Heart left ventricle (tissue), 16 donors: ENCODE measurements at regions not wholly inside any gene's neighbourhood (a gene's known extent, or its start where the extent isn't known, plus 50 kb on each side); places are given as distances from the start of the nearest gene placed in this dataset.

Experiments used
- ATAC-seq, 4 donors: fragments of 200-7000 bp; cut with Tn5 transposase; one replicate each; pipeline ENCODE4 v1.9.1; 2020 to 2022; ENCODE audit warnings: moderate library complexity in 4 of 4, mild to moderate bottlenecking in 3 of 4, moderate number of reproducible peaks in 1 of 4
- DNase-seq, 5 donors: peaks; one replicate each; pipeline ENCODE4 v3.0.0-alpha.2; 2020
- H3K27ac ChIP-seq, 12 donors: fragments of 200-600 bp; sonication (generic) in 4 of 12; one replicate each; pipeline versions ENCODE4 v1.5.0 to v1.8.0; 2016 to 2022; ENCODE audit warnings: mild to moderate bottlenecking in 2 of 12
- H3K27me3 ChIP-seq, 9 donors: fragments of 200-600 bp; sonication (generic) in 2 of 9; one replicate each; pipeline versions ENCODE4 v1.5.1 to v1.8.0; 2016 to 2022; ENCODE audit warnings: mild to moderate bottlenecking in 3 of 9
- H3K36me3 ChIP-seq, 9 donors: fragments of 200-600 bp; sonication (generic) in 2 of 9; one replicate each; pipeline versions ENCODE4 v1.5.0 to v1.8.0; 2018 to 2022; ENCODE audit warnings: mild to moderate bottlenecking in 2 of 9
- H3K4me1 ChIP-seq, 12 donors: fragments of 200-600 bp; sonication (generic) in 4 of 12; one replicate each; pipeline versions ENCODE4 v1.5.0 to v1.8.0; 2016 to 2022; ENCODE audit warnings: mild to moderate bottlenecking in 3 of 12
- H3K4me3 ChIP-seq, 12 donors: fragments of 200-600 bp; sonication (generic) in 4 of 12; one replicate each; pipeline versions ENCODE4 v1.5.0 to v1.8.0; 2017 to 2022; ENCODE audit warnings: mild to moderate bottlenecking in 9 of 12, moderate library complexity in 4 of 12
- H3K9me3 ChIP-seq, 12 donors: fragments of 200-600 bp; sonication (generic) in 4 of 12; one replicate each; pipeline versions ENCODE4 v1.5.0 to v1.8.0; 2016 to 2022; ENCODE audit warnings: mild to moderate bottlenecking in 1 of 12
- CTCF ChIP-seq, 12 donors: fragments of 200-600 bp; sonication (generic) in 4 of 12; IDR thresholded peaks; one replicate each; pipeline versions ENCODE4 v1.5.0 to v1.8.0; 2018 to 2022; ENCODE audit warnings: antibody characterized with exemption in 12 of 12, mild to moderate bottlenecking in 5 of 12
- POLR2A ChIP-seq, 2 donors: fragments of 450-650 bp; IDR thresholded peaks; one replicate each; pipeline ENCODE4 v1.6.1; 2017; ENCODE audit warnings: antibody characterized with exemption in 2 of 2, mild to moderate bottlenecking in 2 of 2, moderate library complexity in 2 of 2
- WGBS, 4 donors: extraction: QIAGEN DNeasy Blood & Tissue Kit in 2 of 4; methylation state at CpG; one replicate each; pipeline versions ENCODE4 v1.1.5 to v1.1.7; 2013 to 2018; 5-methylcytosine and 5-hydroxymethylcytosine counted together
- intact Hi-C, 10 donors: fragments of 100-400 bp; cut with DNase I; formaldehyde crosslinking; loops; one replicate each; pipeline versions ENCODE4 v1.11.1 to v1.14.2; 2022
- donor health status: ischemic (EF 13 %, LVEDD 7.1; RV severe dilation, severe dysfunction).
- donor health status: healthy with polysubstance abuse.
- donor health status: DM: no; HTN: yes; CAD: no.
- donor health status: DM: no; HTN: no; CAD: no.
- donor health status: ischemic (EF 25% LVEDD 6.9; RV normal size, moderate dysfunction).
- donor health status: ischemic (EF 25% LVEDD 5.7; RV mildly dilated, moderate dysfunction).
- donor health status: healthy.
- donor health status: DM: yes; HTN: yes; CAD: no.
- donor health status: ischemic (EF 35%, LVEDD 5.7; RV mildly dilated, moderate dysfunction).
- donor health status: nonischemic (EF 11% LVEDD 7.7; RV severe dilation, severe dysfunction).
- donor health status: DM: yes; HTN: yes; CAD: no.
- donor health status: PGD.
- donor health status: ischemic (EF 29% LVEDD 5.4; RV normal size, mild dysfunction).
- donor health status: nonischemic (EF 23%, LVEDD 6.1; RV moderate dilation, normal function).

- ATAC-seq (no peak), DNase-seq (no peak)
- intact Hi-C loops: no loop called here
- Histone ChIP-seq H3K27me3 (no peaks in the 10 kb centered on the region), H3K9me3 (peaks cover 0 to 3% (median 0%) of the 10 kb centered on the region in 12 donors), H3K4me3 (no peak overlapping the region), H3K27ac (no peak overlapping the region), H3K36me3 (no peaks in the 10 kb centered on the region), H3K4me1 (peaks cover 0 to 7% (median 0%) of the 10 kb centered on the region in 12 donors)
- TF ChIP-seq CTCF (IDR thresholded peaks at IDR 0.05): no peak
- TF ChIP-seq POLR2A (IDR thresholded peaks at IDR 0.05): no peak
Observed at GRCh38 chr6:74976026-74976425, 229.8 kb downstream of the COL12A1 start.

- DNase-seq: no peak
- Histone ChIP-seq H3K27ac (no peak overlapping the region), H3K4me3 (no peak overlapping the region), H3K36me3 (no peaks in the 10 kb centered on the region), H3K9me3 (peaks cover 0 to 3% (median 0%) of the 10 kb centered on the region in 12 donors), H3K27me3 (no peaks in the 10 kb centered on the region), H3K4me1 (peaks cover 0 to 7% (median 0%) of the 10 kb centered on the region in 12 donors)
- TF ChIP-seq CTCF (IDR thresholded peaks at IDR 0.05) (no peak), POLR2A (IDR thresholded peaks at IDR 0.05) (no peak)
- ATAC-seq: peak in 1 of 4 donors; percentile 20
- intact Hi-C loops: no loop called here
Observed at GRCh38 chr6:74973591-74973990, 232.3 kb downstream of the COL12A1 start.

- intact Hi-C loops: no loop called here
- no peak overlapping the region for H3K27ac ChIP-seq
Observed at GRCh38 chr6:74971633-74972032, 234.2 kb downstream of the COL12A1 start.

GRCh38 chr6:74969591-74970267 is 236.1 kb downstream of the COL12A1 start:
- ATAC-seq: no peak
- H3K27me3 ChIP-seq: no peaks in the 10 kb centered on the region
- intact Hi-C loops: no loop called here
- no peak for TF ChIP-seq POLR2A (IDR thresholded peaks at IDR 0.05)
- TF ChIP-seq CTCF (IDR thresholded peaks at IDR 0.05): no peak
- no peak for DNase-seq
- H3K27ac ChIP-seq: no peak overlapping the region
- H3K9me3 ChIP-seq: peaks cover 0 to 24% (median 4%) of the 10 kb centered on the region in 12 donors
- H3K36me3 ChIP-seq: no peaks in the 10 kb centered on the region
- no peak overlapping the region for H3K4me3 ChIP-seq
- WGBS, 4 donors: 28 to 41% (median 35%) methylated on average over 4 of the region's 4 CpGs
- H3K4me1 ChIP-seq: peaks cover 0 to 7% (median 0%) of the 10 kb centered on the region in 12 donors

More at GRCh38 chr6:74971633-74972032, 234.2 kb downstream of the COL12A1 start:
- peaks cover 0 to 7% (median 0%) of the 10 kb centered on the region in 12 donors for H3K4me1 ChIP-seq
- H3K9me3 ChIP-seq: peaks cover 0 to 5% (median 0%) of the 10 kb centered on the region in 12 donors
- H3K36me3 ChIP-seq: no peaks in the 10 kb centered on the region
- H3K4me3 ChIP-seq: no peak overlapping the region
- ATAC-seq (no peak), DNase-seq (no peak)
- no peaks in the 10 kb centered on the region for H3K27me3 ChIP-seq
- TF ChIP-seq POLR2A (IDR thresholded peaks at IDR 0.05) (no peak), CTCF (IDR thresholded peaks at IDR 0.05) (no peak)
